ENCODE measurements at regions not wholly inside any gene's neighbourhood (a gene's known extent, or its start where the extent isn't known, plus 50 kb on each side); places are given as distances from the start of the nearest gene placed in this dataset.
"Not testable (repeated sequence)": the region's sequence is repeated elsewhere in the genome, so short reads cannot be mapped to it uniquely, and the experiment has no call there.

DNA sequence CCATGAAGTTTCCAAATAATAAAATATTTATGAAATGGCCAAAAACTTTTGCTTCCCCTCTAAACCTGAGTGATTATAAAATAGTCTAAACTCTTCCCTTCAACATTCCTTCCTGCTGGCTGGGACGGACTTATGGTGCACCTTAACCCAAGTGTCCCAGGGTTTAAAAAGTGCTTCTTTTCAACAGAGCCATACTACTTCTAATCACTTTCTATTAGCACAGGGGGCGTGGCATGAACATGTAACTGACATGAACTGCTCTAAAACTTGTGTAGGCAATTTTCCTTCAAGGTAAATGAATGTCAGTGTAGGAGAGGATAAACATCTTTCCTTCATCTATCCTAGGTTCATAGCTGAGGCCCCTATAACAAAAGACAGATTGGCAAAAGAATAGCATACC is 163.6 kb upstream of the RIMS1 start:
- no peak for DNase-seq

DNA sequence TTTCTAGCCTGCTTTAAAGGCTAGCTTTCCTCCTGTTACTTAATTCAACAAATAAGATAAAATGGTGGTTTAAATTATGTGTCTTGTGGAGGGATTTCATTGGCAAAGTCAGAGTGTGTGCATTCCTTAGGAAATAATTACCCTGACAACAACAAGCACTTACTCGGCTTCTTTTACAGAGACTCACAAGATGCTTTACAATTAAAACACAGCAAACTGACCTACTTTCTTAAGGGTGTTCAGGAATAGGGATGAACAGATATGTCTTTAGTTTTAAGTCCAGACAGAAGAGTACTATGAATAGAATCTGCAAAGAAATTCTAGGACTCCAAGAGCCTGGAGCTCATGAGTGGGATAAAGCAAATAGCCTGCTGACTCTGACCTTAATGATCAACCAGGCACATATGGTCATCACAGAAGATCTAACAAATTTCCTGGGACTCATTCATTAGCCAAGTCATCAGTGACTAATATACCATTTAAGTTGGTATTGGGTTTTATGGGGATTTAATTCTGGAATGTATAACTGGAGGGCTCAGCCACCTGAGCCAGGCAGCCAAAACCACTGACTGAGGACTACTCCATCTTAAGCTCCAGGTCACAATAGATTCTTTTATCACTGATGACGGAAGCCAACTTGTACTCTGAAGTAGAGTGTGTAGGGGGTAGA is 161.8 kb upstream of the RIMS1 start:
- DNase-seq: no peak

DNA sequence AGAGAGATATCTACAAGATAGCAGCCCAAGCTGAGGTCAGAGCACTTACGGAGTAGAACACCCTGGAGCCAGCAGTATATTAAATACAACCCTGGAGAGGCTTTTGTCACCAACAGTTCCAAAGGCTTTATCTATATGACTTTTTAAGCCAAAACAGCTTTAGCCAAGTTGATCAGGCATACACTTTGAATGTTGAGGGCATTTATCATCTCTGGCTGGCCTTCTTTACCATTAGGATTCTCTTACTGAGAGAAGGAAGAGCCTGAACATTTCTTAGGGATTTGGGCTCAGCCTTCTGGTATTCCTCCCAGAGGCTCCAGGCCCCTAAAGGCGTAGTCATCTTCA is 161.3 kb upstream of the RIMS1 start:
- no peak for DNase-seq

DNA sequence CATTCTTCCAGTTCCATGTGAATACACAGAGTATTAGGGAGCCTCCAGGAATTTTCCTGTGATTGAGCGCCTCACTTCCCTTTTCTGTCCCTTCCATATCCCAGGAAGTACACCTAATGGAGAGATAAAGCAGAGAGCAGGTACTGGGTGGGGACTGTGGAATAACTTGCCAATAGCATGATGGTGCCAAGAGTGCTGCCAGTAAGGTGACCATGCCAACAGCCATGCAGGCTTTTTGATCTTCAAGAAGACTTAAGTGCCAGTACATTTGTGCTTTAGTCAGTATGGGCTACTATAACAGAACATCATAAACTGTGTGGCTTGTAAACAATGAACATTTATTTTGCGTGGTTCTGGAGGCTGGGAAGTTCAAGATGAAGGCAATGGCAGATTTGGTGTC is 160.2 kb upstream of the RIMS1 start:
- DNase-seq: no peak

DNA sequence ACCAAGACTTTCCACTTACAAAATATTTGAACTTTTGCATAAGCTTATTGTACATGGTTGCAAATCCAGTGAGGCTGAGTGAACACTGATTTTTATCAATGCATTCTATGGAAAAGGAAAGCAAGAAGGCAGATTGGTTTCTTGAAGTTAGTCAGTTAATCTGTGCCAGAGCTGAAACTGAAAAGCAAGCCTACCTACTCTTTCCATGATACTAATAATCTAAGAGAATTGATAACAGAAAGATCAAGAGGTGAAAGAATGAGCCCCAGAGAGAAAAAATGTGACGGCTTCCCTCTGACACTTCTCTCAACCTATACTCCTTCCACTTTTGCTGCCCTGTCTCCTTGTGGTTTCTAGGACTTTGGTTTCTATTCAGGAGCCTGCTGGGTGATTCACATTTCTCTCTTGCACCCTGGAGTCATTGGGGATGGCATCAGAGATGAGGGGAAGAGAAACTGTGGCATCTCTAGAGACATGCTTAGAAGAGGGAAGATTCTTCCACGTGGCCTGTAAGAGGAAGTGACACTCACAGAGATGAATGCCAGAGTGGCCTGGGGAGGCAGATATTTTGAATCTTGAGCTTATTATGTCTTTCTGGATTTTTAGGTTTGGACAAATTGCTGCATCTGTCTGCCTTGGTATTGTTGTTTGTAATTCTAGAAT is 158.6 kb upstream of the RIMS1 start:
- DNase-seq: peak in 1 of 3 donors; percentile 0

DNA sequence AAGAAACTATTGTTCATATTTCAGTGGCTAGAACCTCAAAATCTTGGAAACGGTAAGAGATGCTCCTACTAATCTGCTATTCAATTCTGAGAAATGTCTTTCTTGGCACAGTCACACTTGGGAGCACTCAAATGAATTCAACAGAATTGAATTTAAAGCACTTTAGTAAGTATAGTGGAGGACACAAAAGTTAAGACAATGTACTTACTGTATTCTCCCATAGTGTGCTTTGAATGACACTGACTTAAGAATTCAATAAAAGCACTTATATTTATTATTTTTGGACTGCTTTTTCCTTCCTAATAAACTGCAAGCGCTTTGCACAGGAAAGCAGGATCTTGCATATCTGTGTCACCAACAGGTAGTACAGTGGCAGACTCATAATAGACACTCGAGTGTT is 156.1 kb upstream of the RIMS1 start:
- DNase-seq: no peak

DNA sequence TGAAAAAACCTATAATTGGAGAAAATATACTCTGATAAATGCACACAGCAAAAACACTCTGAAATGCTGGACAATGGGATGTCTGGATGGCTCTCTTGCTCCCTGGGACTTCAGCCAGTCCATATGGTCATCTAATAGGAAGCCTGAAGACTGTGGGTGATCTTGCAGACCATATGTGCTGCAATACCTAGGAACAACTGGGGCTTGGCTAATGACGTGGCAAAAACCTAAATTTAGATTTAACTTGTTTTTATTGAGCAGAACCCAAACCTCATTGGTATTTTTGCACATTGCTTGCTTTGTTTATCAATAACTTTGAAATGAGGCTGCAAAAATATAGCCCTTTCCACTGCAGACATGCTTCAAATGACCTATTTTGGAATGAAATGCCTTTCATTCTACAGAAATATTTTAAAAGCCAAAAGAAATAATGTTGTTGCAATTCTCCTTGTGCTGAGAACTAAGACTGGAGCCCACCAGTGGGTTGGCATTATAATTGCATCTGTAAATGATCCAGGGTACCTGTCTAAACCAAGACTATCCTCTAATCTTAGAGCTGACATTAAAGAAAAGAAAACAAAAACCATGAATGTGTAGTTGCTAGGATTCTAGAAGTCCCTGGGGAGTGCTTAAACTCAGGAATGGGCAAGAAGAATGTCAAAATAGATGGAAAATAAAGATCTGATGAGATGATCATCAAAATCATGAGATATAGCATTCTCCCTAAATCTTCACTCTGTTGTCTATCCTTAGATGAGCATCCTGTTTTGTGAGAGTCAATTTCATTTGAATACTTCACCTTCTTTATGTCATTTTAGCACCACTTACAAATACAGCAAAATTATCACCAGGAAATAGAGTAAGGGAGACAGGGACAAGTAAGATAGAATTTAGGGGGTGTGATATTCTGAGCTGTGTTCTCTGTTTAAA is 152.1 kb upstream of the RIMS1 start:
- DNase-seq: peak in 1 of 3 donors; percentile 3

DNA sequence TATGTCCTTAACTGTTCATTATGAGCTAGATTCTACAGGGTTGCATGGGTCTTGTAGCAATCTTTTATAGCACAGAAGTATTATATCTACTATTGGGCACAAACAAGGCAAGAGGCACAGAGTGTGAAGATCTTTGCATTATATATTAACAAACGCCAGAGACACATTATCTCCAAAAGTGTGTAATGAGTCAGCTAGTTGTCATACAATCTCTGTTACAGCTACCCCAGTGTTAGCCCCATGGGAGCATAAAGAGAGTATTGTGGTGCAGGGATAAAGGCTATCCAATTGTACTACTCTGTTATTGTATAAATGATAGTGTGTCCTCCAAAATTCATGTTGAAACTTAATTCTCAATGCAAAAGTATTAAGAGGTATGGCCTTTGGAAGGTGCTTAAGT is 148.4 kb upstream of the RIMS1 start:
- no peak for DNase-seq

DNA sequence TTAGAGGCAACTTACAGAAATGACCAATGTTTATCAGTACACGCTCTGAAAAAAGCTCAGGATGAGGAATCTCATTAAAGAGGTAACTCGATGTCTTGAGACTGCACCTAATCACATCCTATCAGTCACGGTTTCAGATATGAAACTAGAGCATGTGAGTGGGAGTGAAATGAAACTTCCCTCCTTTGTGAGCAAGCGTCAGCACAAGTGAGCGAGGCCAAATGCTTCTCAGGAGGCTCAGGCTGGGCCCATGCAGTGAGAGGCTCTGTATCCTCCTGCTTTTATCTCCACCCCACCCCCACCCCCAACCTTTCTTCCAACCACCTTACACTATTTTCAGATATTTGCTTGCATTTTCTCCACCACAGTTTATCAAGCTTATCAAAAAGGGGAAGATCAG is 140.8 kb upstream of the RIMS1 start:
- no peak for DNase-seq

DNA sequence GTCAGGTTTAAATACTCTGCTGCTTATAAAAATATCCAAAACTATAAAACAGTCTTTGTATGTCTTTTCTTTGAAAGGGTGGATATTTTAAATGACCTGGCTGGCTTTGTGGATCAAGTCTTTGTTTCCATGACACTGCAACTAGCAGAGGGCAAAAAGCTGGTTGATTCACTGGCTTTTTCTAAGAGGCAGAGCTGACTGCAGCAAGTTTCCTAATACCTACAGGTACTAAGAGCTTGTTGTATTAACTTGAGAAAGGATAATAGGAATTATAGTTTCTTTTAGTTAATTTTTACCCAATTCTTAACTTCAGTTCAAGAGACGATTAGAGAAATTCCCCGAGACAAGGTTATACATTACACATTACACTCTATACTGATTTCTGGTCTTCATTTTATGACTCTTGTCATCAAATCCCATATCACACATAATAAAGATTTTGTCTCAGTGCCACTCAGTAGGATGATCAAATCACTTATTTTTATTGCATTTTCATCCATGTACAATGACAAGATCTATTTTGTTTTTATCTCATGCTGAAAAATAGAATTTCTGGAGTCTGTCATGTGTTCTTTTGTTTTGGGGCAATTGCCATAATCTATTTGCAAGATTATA is 120.1 kb upstream of the RIMS1 start:
- DNase-seq: no peak

DNA sequence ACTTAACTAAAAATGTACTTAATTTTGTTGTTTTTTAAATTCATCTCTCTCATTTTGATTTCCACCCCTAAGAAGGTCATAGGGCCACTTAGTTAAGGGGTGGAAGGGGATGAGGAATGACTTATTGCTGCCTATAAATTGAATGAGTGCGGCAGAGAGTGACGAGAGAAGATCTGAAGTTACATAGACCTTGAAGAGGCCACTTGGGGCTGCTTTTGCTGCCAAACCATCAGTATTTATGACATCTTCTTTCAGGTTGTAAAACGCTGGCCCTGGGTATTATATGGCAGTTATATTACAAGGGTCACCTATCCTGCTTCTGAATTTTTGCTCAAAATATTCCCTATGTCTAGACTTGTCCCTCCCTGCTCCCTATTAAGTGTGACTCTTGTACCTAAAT is 119.6 kb upstream of the RIMS1 start:
- no peak for DNase-seq

DNA sequence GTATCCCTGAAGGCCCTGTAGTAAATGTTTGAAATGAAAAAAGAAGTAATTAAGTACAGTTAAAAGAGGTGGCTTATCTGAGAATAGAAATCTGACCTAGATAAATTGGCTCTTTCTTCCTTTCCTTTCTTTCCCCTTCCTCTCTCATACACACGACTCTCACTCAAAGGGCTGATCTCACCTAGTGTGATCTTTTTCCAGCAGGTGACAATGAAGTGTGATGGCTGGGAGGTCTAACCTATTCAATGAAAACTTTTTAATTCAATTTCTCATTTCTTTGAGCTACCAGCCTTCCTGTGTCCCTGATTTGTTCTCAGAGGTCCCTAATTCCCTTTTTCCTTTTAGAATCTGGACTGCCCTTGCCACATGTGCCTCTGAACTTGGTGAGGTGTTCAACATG is 118.0 kb upstream of the RIMS1 start:
- DNase-seq: no peak

DNA sequence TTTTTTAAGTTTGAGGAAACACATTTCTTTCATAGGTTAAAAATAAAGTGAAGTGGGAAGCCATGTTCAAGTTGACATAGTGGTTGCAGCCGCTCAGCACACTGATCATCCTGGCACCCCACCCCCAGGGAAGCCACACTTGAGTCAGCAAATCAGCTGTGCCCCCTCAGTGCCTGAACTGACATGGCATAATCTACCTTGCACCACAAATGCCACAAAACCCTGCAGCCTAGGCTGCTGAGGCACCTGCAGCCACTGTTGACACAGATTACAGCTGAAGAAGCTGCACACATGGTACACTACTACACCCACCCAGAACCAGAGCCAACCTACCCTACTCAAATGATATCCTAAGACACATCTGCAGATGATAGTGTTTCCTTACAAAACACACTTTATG is 77.5 kb upstream of the RIMS1 start:
- no peak for DNase-seq

DNA sequence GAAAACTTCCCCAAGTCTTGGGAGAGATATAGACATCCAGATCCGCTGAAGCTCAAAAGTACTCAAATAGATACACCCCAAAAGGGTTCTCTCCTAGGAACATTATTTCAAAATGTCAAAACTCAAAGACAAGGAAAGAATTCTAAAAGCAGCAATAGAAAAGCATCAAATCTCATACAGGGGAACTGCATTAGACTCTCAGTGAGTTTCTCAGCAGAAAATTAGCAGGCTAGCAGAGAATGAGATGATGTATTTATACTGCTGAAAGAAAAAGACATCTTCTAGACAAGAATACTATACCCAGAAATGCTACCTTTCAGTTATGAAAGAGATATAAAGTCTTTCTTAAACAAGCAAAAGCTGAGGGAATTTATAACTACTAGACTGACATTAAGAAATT is 75.5 kb upstream of the RIMS1 start:
- no peak for DNase-seq

DNA sequence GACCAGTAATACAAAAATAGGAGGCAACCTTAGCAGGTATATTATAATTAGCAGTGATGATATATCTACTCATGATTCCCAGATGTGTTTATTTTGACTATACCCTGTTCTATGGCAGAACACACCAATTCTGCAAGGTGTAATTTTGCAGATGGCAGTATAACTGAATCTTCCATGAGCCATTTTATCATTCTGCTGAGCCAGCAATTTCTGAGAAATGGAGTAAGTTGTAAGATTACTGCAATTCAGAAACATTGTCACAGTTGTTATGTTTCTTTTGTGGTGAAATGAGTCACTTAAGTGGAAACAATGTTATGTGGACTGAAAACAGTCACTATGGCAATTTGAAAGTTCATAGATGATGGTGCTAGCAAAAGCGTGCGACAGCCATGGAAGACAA is 63.7 kb upstream of the RIMS1 start:
- DNase-seq: no peak

DNA sequence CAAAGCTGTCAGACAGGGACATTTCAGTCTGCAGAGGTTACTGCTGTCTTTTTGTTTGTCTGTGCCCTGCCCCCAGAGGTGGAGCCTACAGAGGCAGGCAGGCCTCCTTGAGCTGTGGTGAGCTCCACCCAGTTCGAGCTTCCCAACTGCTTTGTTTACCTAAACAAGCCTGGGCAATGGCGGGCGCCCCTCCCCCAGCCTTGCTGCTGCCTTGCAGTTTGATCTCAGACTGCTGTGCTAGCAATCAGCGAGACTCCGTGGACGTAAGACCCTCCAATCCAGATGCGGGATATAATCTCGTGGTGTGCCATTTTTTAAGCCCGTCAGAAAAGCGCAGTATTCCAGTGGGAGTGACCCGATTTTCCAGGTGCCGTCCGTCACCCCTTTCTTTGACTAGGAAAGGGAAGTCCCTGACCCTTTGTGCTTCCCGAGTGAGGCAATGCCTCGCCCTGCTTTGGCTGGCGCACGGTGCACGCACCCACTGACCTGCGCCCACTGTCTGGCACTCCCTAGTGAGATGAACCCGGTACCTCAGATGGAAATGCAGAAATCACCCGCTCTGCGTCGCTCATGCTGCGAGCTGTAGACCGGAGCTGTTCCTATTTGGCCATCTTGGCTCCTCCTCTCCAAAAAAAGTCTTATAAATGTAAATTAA is 54.1 kb upstream of the RIMS1 start:
- not testable (repeated sequence) for DNase-seq
